Upper lobe of left lung (tissue), 6 donors: ENCODE measurements at regions not wholly inside any gene's neighbourhood (a gene's known extent, or its start where the extent isn't known, plus 50 kb on each side); places are given as distances from the start of the nearest gene placed in this dataset.

Experiments
- ATAC-seq, 2 donors: fragments of 200-7000 bp; cut with Tn5 transposase; one replicate each; pipeline ENCODE4 v1.9.1; 2022; ENCODE audit warnings: mild to moderate bottlenecking in 2 of 2, moderate library complexity in 2 of 2; ENCODE audit not compliant: low FRiP score in 2 of 2
- DNase-seq, 2 donors: peaks; one replicate each; pipeline ENCODE4 v3.0.0-alpha.2; 2019 to 2020
- H3K27ac ChIP-seq, 4 donors: fragments of 200-600 bp; sonication (generic); one replicate each; pipeline ENCODE4 v1.5.1; 2016 to 2019
- H3K27me3 ChIP-seq, 4 donors: fragments of 200-600 bp; sonication (generic); one replicate each; pipeline ENCODE4 v1.5.1; 2017 to 2019
- H3K36me3 ChIP-seq, 4 donors: fragments of 200-600 bp; sonication (generic); one replicate each; pipeline ENCODE4 v1.5.1; 2016 to 2019
- H3K4me1 ChIP-seq, 4 donors: fragments of 200-600 bp; sonication (generic); one replicate each; pipeline ENCODE4 v1.5.1; 2018 to 2019
- H3K4me3 ChIP-seq, 4 donors: fragments of 200-600 bp; sonication (generic); one replicate each; pipeline ENCODE4 v1.5.1; 2017 to 2019; ENCODE audit warnings: mild to moderate bottlenecking in 2 of 4, moderate library complexity in 1 of 4
- H3K9me3 ChIP-seq, 4 donors: fragments of 200-600 bp; sonication (generic); one replicate each; pipeline ENCODE4 v1.5.1; 2018 to 2019
- EP300 ChIP-seq, 4 donors: sonication (generic); formaldehyde crosslinking; IDR thresholded peaks; one replicate each; pipeline ENCODE4 v1.5.1; 2017; ENCODE audit warnings: antibody characterized with exemption in 4 of 4, control low read depth in 2 of 4
- POLR2A ChIP-seq, 4 donors: fragments of 450-650 bp; IDR thresholded peaks; one replicate each; pipeline ENCODE4 v1.5.1; 2016 to 2017; ENCODE audit warnings: antibody characterized with exemption in 4 of 4, mild to moderate bottlenecking in 2 of 4
- POLR2AphosphoS5 ChIP-seq, 2 donors: sonication (generic); formaldehyde crosslinking; IDR thresholded peaks; one replicate each; pipeline ENCODE4 v1.5.1; 2017; ENCODE audit warnings: antibody characterized with exemption in 2 of 2
- WGBS, 2 donors: methylation state at CpG; one replicate each; pipeline ENCODE4 v1.1.5; 2017 to 2018; 5-methylcytosine and 5-hydroxymethylcytosine counted together
- TF ChIP-seq, protein P1 (sequence below), 6 experiments: fragments of 450-650 bp in 4 of 6; fragments of 200-600 bp in 2 of 6; sonication (generic) in 2 of 6; IDR thresholded peaks; one replicate each; pipeline ENCODE4 v1.5.1; 2016 to 2019; ENCODE audit warnings: antibody characterized with exemption in 6 of 6
- donor health status: DM: no; HTN: no; CAD: no; lungs with moderate emphysema.
- donor health status: DM: no; HTN: yes; CAD: no; lungs with severe emphysema.

DNA sequence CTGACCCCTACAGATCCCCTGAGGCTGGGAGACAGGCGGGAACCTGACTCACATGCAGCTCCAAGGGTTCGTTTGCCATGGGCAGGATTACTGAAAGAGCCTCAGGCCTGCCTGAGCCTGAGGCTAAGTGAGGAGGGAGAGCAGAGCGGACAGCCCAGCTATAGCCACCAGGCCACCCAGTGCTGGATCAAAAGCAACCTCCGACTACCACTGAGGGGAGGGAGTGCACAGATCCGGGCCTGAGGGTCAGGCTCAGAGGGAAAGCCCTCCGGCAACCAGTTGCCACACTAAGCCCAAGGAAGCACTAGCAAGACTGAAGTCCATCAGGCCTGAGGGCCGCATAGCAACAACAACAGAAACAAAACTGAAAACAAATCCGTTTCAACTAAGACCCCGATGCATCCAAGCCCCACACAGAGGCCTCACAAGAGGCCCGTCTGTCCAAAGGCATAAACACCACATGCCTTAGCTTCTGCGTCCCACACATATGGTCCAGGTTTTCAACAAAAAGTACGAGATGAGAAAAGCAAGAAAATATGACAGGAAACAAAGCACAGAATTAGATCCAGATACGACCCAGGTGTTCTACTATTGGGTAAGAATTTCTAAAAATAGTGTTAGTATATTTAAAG, 92.5 kb upstream of the VIPR2 start:
- Histone ChIP-seq H3K27ac (no peak overlapping the region), H3K4me3 (no peak overlapping the region), H3K27me3 (no peaks in the 10 kb centered on the region), H3K4me1 (no peaks in the 10 kb centered on the region), H3K36me3 (no peaks in the 10 kb centered on the region), H3K9me3 (no peaks in the 10 kb centered on the region)
- DNase-seq (no peak), ATAC-seq (no peak)
- 79% methylated on average over 9 to 13 of the region's 13 CpGs for WGBS, 2 donors
- TF ChIP-seq EP300 (IDR thresholded peaks at IDR 0.05) = no peak
- TF ChIP-seq POLR2AphosphoS5 (IDR thresholded peaks at IDR 0.05) = no peak
- TF ChIP-seq, protein P1, sequence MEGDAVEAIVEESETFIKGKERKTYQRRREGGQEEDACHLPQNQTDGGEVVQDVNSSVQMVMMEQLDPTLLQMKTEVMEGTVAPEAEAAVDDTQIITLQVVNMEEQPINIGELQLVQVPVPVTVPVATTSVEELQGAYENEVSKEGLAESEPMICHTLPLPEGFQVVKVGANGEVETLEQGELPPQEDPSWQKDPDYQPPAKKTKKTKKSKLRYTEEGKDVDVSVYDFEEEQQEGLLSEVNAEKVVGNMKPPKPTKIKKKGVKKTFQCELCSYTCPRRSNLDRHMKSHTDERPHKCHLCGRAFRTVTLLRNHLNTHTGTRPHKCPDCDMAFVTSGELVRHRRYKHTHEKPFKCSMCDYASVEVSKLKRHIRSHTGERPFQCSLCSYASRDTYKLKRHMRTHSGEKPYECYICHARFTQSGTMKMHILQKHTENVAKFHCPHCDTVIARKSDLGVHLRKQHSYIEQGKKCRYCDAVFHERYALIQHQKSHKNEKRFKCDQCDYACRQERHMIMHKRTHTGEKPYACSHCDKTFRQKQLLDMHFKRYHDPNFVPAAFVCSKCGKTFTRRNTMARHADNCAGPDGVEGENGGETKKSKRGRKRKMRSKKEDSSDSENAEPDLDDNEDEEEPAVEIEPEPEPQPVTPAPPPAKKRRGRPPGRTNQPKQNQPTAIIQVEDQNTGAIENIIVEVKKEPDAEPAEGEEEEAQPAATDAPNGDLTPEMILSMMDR (IDR thresholded peaks at IDR 0.05) = no peak
- no peak for TF ChIP-seq POLR2A (IDR thresholded peaks at IDR 0.05)

DNA sequence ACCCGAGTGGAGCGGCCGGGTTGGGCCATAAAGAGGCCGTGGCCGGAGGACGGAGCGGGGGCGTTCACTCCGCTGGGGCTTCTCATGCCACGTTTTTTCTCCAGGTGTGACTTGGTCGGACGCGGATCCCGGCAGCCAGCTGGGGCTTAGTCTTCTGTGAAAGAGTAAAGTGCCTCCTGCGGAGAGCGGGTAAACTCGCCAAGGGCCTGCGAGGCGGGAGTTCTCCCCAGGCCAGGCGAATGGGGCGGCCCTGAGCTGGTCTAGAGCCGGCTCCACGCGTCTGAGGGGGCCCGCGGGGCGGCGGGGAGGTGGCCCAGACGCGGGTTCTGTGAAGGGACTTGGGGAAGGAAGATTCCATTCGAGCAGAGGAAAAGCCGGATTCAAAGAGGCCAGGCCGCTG, 86.3 kb upstream of the VIPR2 start:
- H3K36me3 ChIP-seq = no peaks in the 10 kb centered on the region
- peak in 1 of 2 donors; percentile 83 for DNase-seq
- H3K4me1 ChIP-seq = no peaks in the 10 kb centered on the region
- no peaks in the 10 kb centered on the region for H3K27me3 ChIP-seq
- no peak for ATAC-seq
- no peak overlapping the region for H3K27ac ChIP-seq
- no peaks in the 10 kb centered on the region for H3K9me3 ChIP-seq
- TF ChIP-seq EP300 (IDR thresholded peaks at IDR 0.05) (no peak), POLR2A (IDR thresholded peaks at IDR 0.05) (no peak), POLR2AphosphoS5 (IDR thresholded peaks at IDR 0.05) (no peak)
- TF ChIP-seq, protein P1 (IDR thresholded peaks at IDR 0.05) = no peak
- H3K4me3 ChIP-seq = no peak overlapping the region
- WGBS, 2 donors = 85 to 91% methylated on average over 33 of the region's 33 CpGs

DNA sequence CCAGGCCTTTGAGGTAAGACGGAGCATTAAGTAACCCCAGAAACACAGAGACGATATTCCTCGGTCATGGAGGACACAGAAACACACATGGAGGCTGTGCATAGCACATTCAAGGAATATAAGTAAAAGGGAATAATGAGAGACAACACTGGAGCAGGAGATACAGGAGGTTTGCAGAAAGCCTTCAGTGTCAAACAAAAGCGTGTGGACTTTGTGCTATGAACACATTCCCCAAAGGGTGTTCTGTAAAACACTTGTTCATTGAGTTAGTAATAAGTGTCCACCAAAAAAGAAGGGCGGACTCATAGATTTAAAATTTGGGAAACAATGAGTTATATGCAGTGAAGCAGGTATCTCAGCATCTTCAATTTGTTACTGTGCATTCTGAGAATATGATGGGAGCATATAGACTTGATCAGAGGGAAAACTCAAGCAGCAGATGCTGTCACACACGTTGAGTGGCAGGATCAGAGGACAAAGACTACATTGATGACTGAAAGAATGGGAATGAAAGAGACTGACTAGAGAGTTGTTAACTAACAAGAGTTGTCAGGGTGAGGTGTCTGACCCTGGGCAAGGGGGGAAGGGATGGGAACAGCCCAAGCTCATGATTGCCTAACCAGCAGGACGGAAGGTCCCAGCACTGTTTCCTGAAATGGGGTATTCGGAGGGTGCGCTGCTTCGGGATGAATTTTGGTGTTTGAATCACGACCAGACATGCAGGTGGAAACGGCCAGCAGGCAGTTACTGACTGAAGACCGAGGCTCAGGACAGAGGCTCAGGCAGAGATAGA, 85.2 kb upstream of the VIPR2 start:
- 87 to 88% methylated on average over 13 of the region's 13 CpGs for WGBS, 2 donors
- DNase-seq = no peak

DNA sequence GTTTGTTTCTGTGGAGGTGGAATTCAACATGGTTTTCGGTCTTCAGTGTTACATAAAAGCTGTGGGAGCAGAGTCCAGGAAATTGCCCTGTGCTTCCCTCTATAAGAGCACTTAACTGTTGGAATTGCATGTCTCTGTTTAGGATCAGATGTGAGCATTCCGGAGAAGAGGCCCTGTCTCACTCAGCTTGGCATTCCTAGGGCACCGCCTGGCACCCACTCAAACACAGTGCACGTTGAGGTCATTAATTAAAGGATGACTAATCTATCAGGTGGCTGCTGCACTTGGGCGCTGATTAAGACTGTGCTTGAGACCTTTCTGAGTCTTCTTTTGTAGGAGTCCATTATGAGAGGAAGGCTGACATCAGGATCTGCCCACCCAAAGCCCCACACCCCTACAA, 82.8 kb upstream of the VIPR2 start:
- TF ChIP-seq EP300 (IDR thresholded peaks at IDR 0.05) (no peak), POLR2AphosphoS5 (IDR thresholded peaks at IDR 0.05) (no peak), POLR2A (IDR thresholded peaks at IDR 0.05) (no peak)
- TF ChIP-seq, protein P1 (IDR thresholded peaks at IDR 0.05) = no peak
- WGBS, 2 donors = 52 to 57% methylated on average over 5 of the region's 5 CpGs
- no peak for DNase-seq

More for the DNA sequence above, 85.2 kb upstream of the VIPR2 start:
- Histone ChIP-seq H3K36me3 (no peaks in the 10 kb centered on the region), H3K9me3 (no peaks in the 10 kb centered on the region), H3K27me3 (no peaks in the 10 kb centered on the region), H3K27ac (no peak overlapping the region), H3K4me3 (no peak overlapping the region), H3K4me1 (no peaks in the 10 kb centered on the region)
- ATAC-seq = no peak
- TF ChIP-seq EP300 (IDR thresholded peaks at IDR 0.05) (no peak), POLR2AphosphoS5 (IDR thresholded peaks at IDR 0.05) (no peak), POLR2A (IDR thresholded peaks at IDR 0.05) (no peak)
- TF ChIP-seq, protein P1 (IDR thresholded peaks at IDR 0.05) = no peak

More for the DNA sequence above, 82.8 kb upstream of the VIPR2 start:
- Histone ChIP-seq H3K4me1 (no peaks in the 10 kb centered on the region), H3K4me3 (no peak overlapping the region), H3K9me3 (no peaks in the 10 kb centered on the region), H3K36me3 (no peaks in the 10 kb centered on the region), H3K27ac (no peak overlapping the region), H3K27me3 (no peaks in the 10 kb centered on the region)
- ATAC-seq = peak in 1 of 2 donors; percentile 23
